HG03442 (cell line): ENCODE measurements at regions not wholly inside any gene's neighbourhood (a gene's known extent, or its start where the extent isn't known, plus 50 kb on each side); places are given as distances from the start of the nearest gene placed in this dataset.

ENCODE experiments used
- ATAC-seq: cut with Tn5 transposase; IDR thresholded peaks from one replicate; pipeline ENCODE4 v1.9.1; 2021; ENCODE audit warnings: mild to moderate bottlenecking, moderate library complexity; ENCODE audit not compliant: unreplicated experiment

DNA sequence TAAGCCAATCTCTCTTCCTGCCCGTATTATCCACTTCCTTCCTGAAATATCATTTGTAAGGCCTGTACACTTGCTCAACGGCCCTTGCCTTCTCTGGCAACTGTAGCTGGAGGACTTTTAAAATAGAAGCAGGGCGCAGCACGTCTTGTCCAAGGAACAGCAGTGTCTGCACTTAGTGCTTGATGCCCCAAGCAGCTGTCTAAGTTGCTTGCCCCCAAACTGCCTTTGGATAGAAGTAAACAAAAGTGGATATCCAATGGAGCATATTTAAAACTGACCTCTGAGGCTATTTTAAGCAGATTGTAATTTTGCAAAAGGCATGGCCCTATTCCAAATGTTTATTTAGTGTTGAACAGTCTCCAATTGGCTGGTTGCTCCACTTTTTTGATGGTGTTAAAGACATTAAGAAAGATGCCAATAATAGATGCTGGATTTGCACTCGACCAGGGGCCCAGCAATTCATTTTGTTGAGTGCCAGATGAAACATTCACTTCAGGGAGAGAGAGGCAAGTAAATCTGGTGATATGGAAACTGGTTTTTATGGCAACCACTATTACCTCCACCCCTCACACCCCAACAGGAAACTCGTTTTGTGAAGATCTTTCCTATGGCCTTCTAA, 526.8 kb upstream of the TBL1XR1 start:
- no peak for ATAC-seq

DNA sequence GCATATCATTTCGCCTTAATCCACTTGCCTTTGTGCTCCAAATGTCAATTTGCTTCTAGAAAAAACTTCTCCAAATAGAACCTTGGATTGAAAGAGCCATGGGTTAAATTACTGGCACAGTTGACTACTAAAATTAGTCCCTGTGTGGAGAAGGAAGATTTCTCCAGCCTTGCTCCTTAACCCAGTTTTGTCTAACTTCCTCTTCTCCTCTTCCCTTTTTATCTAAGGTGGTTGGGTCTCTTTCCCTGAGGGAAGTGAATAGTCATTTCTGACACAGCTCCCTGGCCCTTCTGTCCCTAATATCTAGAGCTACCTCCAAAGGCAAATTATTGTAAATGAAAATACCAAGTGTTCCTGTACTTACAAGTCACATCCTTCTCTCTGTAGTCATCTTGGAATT, 527.9 kb upstream of the TBL1XR1 start:
- no peak for ATAC-seq

DNA sequence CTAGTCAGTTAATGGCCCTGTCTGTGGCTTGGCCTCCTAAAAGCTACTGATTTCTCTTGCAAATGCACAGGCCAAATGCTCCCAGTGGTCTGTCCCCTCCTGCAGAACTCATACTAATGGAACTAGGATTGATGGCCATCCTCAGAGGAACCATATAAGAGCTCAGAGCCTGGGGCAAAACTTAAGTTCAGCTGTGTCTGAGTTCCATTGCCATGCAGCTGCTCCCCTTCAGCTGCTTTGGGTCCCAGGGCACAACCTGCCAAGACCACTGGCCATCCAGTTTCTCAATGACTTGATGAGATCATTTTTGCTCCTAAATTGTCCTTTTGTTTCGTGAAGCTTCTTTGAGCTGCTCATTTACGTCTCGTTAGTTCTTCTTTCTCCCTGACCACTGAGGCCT, 529.5 kb upstream of the TBL1XR1 start:
- ATAC-seq = no peak

DNA sequence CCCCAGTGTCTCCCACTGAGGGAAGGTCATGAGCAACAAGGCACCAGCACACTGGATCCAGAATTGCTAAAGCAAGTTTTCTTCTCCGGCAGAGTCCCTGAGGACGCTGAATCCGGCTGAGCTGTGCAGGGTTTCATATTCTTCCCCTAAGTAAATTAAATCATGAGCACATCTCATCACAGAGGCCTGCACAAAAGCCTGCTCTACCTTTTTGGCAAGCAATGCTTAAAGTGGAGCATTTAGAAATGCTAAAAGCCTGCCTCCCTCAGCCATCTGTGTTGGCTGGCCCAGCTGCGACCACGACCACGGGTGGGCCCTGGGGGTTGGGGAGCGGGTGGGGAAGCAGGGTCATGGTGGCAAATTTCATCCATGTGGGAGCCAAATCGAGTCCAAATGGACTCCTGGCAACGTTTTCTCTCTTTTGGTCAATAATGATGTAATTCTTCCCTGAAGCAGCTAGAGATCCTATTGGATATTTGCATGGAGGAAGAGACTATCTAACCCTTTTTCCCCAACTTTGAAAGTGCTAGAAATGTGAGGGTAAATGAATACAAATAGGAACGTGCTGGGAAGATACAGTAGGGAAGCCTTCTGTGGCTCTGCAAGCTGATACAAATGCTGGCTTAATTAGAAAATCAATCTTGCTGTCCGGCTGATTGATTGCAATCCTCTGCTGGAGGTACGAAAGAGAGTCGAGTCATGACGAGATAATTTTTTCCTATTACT, 532.8 kb upstream of the TBL1XR1 start:
- ATAC-seq = no peak

DNA sequence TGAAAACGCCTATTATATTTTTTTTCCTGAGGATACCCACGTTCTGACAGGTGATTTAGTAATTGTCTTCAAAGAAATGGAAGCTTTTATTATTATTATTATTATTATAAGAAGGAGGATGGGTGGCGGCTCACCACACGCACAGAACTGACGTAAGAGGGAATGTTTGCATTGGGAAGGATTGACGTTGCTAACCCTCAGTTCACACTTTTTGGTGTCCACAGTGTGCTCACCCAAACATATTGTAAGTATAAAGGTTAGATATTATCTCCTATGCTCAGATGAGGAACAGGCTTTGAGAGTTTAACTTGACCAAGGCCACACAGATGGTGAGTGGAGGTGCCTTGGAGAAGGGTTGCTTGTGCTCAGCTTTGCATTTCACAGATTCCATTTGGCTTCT, 533.5 kb upstream of the TBL1XR1 start:
- no peak for ATAC-seq

DNA sequence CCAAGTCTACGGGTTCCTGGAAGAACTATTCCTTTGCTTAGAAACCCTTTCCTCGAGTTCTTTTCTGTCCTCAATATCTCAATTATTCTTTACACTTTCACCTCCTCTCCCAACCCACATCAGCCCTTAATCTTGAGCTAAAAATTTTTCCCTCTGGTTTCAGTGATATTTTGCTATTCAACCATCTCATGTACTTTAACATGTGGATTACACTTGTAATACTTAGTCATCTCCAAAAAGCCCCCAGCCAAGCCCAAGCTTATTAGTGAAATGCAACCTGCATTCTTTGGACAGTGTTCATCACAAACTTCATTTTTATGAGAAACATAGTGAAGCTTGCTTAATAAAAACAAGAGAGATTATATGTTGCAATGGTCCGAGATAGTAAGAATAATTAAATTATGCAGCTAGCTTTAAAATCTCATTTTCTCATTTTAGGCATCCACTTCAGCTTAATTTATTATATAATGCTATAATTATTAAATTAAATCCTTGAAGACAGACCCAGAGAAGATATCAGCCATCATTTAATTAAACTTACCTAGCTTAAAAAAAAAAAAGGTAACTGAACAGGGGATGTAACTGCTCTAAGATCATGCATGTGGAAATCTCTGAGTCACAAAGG, 534.5 kb upstream of the TBL1XR1 start:
- ATAC-seq = no peak

DNA sequence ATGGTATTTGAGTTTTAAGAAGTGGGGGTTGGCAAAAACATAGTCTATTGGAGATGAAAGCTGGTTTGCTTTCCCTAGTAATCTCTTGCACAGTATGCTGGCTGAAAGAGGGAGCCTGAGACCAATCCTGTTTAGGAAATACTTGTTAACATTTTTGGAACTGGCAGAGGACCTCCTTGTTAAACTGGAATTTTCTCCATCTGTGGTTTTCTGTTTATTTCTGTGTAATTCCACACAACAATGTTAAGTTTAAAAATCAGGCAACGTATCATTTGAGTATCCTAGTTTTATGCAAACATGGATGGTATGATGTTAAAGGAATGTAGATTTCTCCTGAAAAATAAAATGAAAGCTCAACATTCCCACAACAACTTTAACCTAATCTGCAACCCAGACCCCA, 536.0 kb upstream of the TBL1XR1 start:
- ATAC-seq = no peak

DNA sequence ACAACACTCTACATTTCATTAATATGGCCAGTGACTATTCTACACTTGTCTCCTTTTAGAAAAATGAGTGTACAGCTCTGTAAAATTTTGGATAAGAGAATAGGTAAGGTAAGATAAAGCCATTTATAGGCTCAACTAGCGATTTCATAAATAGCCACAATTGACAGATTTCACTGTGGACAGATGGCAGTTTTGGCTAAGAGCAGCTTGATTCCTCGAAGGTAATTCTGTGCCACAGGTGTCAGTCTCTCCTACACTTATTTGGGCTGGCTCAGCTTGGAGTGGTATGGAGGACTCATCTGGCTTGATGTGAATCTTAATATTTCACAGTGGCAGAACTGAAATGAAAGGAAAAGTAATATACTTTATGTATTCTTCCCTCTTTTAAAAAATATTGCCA, 536.7 kb upstream of the TBL1XR1 start:
- no peak for ATAC-seq

DNA sequence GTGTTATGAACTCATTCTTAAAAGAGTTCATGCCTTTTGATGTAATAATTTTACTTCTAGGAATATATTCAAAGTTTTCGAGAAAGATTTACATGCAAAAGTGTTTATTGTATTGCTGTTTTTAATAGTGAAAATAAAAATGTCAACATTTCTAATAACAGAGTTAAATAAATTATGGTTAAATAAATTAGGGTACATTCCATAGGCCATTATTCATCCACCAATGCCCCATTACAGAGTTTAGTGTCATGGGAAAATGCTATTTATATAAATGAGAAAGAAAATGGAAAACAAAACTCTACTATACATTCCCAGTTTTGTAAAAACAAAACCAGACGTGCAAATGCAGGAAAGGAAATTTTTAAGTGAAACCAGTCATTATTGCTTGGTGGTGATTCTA, 538.1 kb upstream of the TBL1XR1 start:
- ATAC-seq = no peak

DNA sequence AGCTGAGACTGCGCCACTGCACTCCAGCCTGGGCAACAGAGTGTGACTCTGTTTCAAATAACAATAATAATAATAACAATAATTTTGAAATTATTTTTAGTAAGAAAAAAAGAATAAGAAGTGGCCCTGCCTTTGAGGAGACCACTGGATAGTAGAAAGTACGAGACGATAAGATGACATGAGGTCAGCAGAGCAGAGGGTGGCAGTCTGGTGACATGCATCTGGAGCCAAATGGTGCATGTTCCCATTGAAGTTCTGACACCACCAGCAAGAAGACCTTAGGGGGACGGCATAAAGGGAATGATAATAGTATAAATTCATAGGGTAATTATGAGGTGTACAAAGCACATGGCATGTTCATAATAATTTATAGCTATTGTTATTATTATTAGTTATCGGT, 542.2 kb upstream of the TBL1XR1 start:
- no peak for ATAC-seq

DNA sequence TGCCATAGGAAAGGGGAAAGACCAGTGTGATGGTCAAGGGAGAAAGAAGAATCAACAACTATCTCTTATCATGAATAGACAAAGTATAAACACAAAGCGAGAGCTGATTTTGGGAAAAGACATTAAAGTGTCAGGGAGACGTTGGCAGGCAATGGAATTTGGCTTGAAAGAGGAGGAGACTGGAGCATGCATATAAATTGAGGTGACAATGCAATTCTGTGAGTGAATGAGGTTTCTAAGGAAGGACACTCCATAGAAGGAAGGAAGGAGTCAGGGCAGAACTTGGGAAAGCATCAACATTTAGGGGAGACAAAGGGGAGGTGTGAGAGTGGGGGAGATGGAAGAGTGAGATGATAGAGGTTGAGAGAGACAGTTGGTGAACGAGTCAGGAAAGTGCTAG, 543.0 kb upstream of the TBL1XR1 start:
- no peak for ATAC-seq

DNA sequence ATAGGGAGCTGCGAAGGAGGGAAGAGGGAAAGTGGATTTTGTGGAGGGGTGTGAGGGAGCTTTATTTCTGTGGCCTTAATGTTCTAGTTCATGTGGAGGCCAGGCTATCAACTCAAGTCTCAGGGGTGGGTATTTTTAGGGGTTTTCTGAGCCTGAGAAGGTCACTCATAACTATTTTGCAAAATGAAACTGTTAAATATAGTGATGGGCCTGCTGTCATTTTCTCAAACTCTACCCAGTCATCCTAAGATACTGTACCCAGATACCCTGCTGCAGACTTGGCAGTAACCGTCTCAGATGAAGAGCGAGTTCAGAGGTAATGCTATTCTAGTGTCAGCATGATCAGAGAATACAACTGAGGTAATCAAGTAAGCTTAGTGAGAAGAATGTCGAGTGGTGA, 545.0 kb upstream of the TBL1XR1 start:
- peak; percentile 48 for ATAC-seq

DNA sequence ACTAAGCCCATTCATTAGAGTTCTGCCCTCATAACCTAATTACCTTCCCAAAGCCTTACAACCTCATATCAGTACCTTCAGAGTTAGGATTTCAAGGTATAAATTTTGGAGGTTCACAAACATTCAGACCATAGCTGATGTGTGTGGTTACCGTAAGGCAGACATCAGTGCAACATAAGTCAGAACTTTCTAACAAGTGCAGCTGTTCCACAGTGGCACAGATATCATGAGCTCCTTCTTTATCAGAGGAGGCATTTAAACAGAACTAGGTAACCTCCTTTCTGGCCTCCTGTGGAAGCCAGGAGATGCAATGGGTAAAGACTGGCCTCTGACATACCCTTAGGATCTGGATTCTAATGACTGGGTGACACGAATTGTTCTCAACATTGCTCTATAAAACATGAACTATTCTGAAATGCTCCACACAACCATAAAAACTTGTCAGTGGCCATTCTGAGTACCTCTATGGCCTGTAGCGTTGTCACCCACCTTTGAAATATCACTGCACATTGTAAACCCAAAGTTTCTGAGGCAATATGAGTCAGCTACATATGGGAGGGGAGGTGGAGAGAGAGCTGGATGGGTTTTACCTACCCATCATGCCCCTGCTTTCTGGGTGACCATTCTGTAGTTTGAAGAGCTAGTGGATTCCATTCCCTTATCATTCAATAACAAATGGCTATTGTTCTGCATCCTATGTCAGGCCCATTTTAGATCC, 546.0 kb upstream of the TBL1XR1 start:
- no peak for ATAC-seq

DNA sequence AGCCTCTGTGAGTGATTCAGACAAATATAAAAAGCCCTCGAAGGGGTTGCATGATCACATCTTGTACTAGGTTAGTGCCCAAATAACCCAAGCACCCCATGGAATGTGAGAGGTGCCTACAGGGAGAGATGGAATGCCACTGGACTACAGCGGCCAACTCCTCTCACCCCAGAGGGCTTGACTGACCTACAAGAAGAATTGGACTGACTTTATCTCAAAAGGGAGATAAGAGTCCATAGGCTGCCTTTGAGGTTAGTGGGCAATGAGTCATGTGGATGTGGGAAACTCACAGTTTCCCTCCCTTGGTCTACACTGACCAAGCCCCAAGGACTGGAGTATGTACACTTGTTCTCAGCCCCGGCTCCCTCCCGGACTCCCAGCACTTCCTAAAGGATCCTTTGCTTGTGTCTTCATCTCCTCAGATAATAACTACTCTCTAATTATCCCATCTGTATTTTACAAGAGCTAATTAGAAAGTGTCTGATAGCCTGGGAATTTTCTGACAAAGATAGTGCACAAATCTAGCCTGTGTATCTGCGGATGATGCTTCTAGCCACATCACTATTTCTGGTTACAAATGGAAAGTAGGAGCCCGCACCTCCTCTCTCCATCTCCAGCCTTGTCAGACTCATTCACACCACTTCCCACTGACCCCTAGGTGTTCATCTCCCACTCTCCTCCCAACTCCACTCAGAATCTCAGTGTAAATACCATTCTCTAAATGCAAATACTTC, 547.8 kb upstream of the TBL1XR1 start:
- no peak for ATAC-seq

DNA sequence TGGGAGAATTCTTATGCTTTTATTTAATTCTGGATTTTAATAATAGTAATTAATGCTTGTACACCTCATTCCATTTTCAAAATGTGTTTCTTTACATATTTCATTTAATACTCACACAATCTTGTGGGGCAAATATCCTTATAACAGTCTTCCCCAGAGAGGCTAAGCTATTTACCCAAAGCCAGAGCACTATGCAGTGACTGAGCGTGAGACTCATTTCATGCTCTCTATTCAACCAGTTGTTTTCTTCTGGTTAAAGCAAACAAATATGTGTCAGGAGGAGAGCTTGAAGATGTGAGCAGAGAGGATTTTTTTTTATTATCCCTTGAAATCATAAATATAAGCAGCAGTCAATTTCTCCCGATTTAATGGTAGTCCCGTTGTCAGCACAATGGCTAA, 548.3 kb upstream of the TBL1XR1 start:
- ATAC-seq = no peak

DNA sequence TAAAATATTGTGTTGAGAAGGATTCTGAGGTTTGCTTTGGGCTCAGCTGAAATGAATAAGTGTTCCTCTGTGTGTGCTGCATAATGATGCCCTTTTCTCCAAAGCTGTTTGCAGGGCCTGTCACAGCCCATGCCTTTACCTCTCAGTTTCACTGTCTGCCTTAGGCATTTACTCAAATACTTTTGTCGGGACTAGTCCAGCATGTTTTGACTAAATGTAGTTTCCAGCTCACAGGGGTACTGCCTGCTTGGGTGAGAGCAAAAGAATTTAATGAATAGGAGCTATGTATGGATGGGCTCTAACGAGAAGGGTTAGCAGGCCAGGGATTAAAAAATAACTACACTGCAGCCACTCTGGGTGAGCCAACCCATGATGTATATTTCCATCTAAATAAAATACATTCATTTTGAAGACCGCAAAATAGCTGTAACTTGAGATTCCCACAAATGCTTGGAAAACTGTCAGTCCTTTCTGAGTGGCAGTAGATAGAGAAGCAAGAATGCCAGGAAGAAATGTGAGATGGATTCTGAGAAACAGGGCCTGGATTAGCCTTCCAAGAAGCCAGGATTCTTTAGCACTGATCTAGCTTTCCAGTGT, 549.2 kb upstream of the TBL1XR1 start:
- no peak for ATAC-seq

DNA sequence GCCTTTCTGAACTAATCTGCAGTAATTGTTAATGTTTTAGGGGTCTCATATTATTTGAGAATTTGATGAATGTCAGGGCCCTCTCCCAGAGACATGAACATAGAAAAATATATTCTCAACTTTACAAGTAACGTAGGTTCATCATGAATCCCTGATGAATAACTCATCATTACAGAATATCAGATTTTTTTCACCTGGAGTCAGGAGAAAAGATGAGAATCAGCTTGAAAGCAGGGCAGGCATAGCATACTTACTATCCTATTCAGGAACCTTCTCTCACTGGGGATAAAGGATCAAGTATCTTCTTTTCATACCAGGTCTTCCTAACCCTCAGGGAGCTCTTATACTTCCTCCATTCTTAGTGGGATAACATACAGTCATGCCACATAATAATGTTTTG, 552.6 kb upstream of the TBL1XR1 start:
- ATAC-seq = no peak

DNA sequence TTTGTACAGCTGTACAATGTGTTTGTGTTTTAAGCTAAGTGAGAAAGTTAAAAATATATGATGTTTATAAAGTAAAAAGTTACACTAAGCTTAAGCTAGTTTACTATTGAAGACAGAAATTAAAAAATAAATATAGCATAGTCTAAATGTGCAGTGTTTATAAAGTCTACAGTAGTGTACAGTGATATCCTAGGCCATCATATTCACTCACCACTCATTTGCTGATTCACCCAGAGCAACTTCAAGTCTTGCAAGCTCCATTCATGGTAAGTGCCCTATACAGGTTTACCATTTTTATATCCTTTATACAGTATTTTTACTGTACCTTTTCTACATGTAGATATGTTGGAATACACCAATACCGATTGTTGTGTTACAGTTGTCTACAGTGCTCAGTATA, 553.2 kb upstream of the TBL1XR1 start:
- no peak for ATAC-seq

DNA sequence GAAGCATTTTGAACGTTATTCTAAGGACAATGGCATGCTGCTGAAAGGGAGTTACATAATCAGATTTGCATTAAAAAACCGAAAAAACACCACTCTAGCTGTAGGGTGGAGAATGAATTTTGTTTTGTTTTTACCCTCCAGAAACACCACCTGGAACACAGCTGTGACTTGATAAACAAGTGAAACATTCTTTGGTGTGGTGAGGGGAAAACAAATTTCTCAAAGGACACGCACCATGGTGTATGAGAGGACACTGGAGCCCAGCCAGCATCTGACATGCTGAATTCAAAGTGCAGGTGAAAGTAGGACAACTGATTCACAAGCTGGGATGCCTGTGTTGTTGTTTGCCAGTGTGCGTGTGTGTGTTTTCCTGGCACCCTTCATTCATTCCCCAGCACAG, 554.5 kb upstream of the TBL1XR1 start:
- no peak for ATAC-seq

DNA sequence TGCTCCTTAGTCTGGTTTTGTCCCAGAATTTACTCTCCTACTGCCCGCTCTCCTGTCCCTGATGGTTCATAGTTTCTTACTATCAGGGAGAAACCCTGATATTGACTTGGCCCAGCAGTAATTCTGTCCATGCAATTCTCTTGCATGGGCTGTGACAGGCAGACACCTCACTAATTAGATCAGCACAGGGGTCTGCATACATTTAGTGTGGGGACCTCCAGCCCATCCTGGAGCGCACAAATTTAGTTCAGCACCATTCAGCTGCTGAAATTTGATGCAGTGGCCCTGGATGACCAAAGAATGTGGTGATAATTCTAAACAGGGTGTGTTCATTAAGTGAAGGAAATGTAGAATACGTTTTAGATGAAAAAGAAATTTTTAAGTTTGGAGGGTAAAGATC, 555.5 kb upstream of the TBL1XR1 start:
- no peak for ATAC-seq
